Activated CD4-positive, alpha-beta T cell treated with anti-CD3 and anti-CD28 coated beads, Interleukin-2, amount 10 ng/mL, durations not matched to agents 24 days and 14 days (primary cell): ENCODE measurements at regions not wholly inside any gene's neighbourhood (a gene's known extent, or its start where the extent isn't known, plus 50 kb on each side); places are given as distances from the start of the nearest gene placed in this dataset.
"Not testable (repeated sequence)": the region's sequence is repeated elsewhere in the genome, so short reads cannot be mapped to it uniquely, and the experiment has no call there.

ENCODE experiments used
- DNase-seq: peaks from one replicate; pipeline ENCODE4 v3.0.0; 2022
- H3K27ac Mint-ChIP-seq: one replicate; pipeline ENCODE4 v1.8.0; 2022; ENCODE audit warnings: mild to moderate bottlenecking, mixed read lengths
- H3K27me3 Mint-ChIP-seq: one replicate; pipeline ENCODE4 v1.8.0; 2022; ENCODE audit warnings: mixed read lengths
- H3K36me3 Mint-ChIP-seq: one replicate; pipeline ENCODE4 v1.8.0; 2022; ENCODE audit warnings: low read depth, mild to moderate bottlenecking, mixed read lengths
- H3K4me1 Mint-ChIP-seq: one replicate; pipeline ENCODE4 v1.8.0; 2021; ENCODE audit warnings: mixed read lengths
- H3K4me3 Mint-ChIP-seq: one replicate; pipeline ENCODE4 v1.8.0; 2022; ENCODE audit warnings: mild to moderate bottlenecking, moderate library complexity, mixed read lengths
- H3K9me3 Mint-ChIP-seq: one replicate; pipeline ENCODE4 v1.8.0; 2021; ENCODE audit warnings: mixed read lengths
- intact Hi-C: fragments of 100-400 bp; cut with micrococcal nuclease; formaldehyde crosslinking; loops from one replicate; pipeline ENCODE4 v1.15.1; 2023

DNA sequence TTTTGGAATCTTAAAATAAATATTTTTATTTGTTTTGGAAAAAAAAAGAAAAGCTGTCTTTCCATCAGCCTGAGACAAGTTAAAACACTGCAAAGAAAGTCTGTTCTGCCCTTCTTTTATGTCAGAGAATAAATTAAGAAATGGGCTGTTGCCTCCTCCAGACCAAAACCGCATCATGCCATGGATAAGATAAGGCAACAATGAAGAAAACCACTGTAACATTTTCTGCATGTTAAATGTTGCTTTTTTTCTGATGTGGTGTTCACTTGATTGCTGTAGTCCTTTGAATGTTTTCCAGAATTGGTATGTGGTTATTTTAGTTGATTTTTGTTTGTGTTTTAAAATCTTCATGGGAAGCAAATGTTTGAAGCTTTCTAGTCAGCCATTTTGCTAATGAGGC is 319.2 kb upstream of the CNTN5 start:
- no peak for DNase-seq
- H3K36me3 Mint-ChIP-seq = no peaks in the 10 kb centered on the region
- no peaks in the 10 kb centered on the region for H3K4me1 Mint-ChIP-seq
- H3K27ac Mint-ChIP-seq = no peak overlapping the region
- no peaks in the 10 kb centered on the region for H3K9me3 Mint-ChIP-seq
- H3K27me3 Mint-ChIP-seq = no peaks in the 10 kb centered on the region
- intact Hi-C loops = no loop called here
- no peak overlapping the region for H3K4me3 Mint-ChIP-seq

- Mint-ChIP-seq H3K36me3 (no peaks in the 10 kb centered on the region), H3K9me3 (no peaks in the 10 kb centered on the region), H3K4me1 (no peaks in the 10 kb centered on the region), H3K27me3 (no peaks in the 10 kb centered on the region), H3K27ac (no peak overlapping the region), H3K4me3 (no peak overlapping the region)
- DNase-seq = no peak
- intact Hi-C loops = no loop called here
Observed at GRCh38 chr11:98703779-98704556, 316.8 kb upstream of the CNTN5 start.

DNA sequence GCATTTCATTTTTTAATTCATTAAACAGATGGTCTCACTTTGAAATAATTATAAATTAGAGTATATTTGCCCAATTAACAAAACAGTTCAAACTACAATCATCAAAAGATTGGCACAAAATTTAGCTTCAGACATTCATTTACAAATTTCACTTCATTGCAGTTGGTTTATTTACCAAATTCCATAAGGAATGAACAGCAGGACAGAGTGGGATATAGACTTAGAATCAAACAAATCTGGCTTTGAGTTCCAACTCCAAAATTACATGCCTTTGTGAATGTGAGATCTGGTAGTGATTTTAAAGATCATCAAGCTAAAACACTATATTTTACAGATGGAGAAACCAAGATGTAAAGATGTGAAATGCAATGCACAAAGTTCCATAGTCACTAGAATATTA is 310.7 kb upstream of the CNTN5 start:
- DNase-seq = no peak
- H3K4me3 Mint-ChIP-seq = no peak overlapping the region
- peaks cover 18% of the 10 kb centered on the region for H3K9me3 Mint-ChIP-seq
- intact Hi-C loops = no loop called here
- H3K36me3 Mint-ChIP-seq = no peaks in the 10 kb centered on the region
- no peaks in the 10 kb centered on the region for H3K27me3 Mint-ChIP-seq
- H3K4me1 Mint-ChIP-seq = no peaks in the 10 kb centered on the region
- no peak overlapping the region for H3K27ac Mint-ChIP-seq

GRCh38 chr11:98710986-98711385 is 309.8 kb upstream of the CNTN5 start:
- DNase-seq = no peak
- Mint-ChIP-seq H3K27ac (no peak overlapping the region), H3K4me1 (no peaks in the 10 kb centered on the region), H3K4me3 (no peak overlapping the region), H3K36me3 (no peaks in the 10 kb centered on the region), H3K9me3 (peaks cover 22% of the 10 kb centered on the region), H3K27me3 (no peaks in the 10 kb centered on the region)
- intact Hi-C loops = no loop called here

DNA sequence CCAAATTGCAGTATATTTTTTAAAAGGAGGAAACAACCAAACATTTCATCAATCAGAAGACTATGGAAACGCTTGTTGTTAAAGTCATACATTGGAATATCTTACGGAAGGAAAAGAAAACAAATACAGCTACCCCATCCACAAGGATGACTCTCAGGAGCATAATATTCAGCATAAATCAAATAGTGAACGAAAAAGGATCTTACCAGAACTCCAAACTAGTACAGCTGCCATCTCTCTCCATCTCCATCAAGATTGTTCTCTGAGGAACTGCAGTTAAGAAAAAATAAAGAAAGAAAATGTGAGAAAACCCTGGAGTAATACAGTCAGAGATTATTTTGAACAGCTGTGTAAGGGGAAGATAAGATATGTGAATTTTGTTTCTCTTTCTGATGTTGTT is 299.8 kb upstream of the CNTN5 start:
- DNase-seq = no peak
- intact Hi-C loops = no loop called here
- no peaks in the 10 kb centered on the region for H3K27me3 Mint-ChIP-seq
- no peaks in the 10 kb centered on the region for H3K36me3 Mint-ChIP-seq
- no peaks in the 10 kb centered on the region for H3K4me1 Mint-ChIP-seq
- peaks cover 10% of the 10 kb centered on the region for H3K9me3 Mint-ChIP-seq
- no peak overlapping the region for H3K27ac Mint-ChIP-seq
- no peak overlapping the region for H3K4me3 Mint-ChIP-seq

DNA sequence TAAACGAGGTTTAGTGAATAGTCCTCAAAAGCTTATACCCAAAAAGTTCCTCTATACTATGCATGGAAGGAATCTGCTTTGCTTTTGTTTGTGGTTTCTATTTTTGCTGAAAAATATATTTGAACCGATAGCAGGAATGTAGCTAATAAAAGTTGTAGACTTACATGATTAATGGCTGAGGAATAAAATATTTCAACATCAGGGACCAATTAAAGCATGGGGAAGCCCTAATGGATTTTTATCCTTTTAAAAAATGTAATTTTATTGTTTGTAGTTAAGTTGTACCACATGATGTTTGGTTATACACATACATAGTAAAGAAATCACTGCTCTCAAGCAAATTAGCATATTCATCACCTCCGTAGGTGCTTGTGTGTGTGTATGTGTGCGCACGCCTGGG is 295.3 kb upstream of the CNTN5 start:
- no peak for DNase-seq
- Mint-ChIP-seq H3K9me3 (peaks cover 3% of the 10 kb centered on the region), H3K27me3 (no peaks in the 10 kb centered on the region), H3K27ac (no peak overlapping the region), H3K4me1 (no peaks in the 10 kb centered on the region), H3K36me3 (no peaks in the 10 kb centered on the region), H3K4me3 (no peak overlapping the region)
- intact Hi-C loops = no loop called here

DNA sequence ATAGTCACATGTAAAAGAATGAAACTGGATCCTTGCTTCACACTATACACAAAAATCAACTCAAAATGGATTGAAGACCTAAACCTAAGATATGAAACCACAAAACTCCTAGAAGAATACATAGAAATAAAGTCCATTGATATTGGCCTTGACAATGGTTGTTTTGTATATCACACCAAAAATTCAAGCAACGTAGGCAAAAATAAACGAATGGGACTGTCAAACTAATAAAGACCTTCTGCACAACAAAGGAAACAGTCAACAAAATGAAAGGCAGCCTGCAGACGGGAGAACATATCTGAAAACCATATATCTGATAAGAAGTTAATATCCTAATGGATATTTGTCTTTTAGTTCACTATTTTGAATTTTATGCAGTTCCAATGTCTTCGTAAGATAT is 292.3 kb upstream of the CNTN5 start:
- H3K9me3 Mint-ChIP-seq = peaks cover 3% of the 10 kb centered on the region
- H3K27me3 Mint-ChIP-seq = no peaks in the 10 kb centered on the region
- no peak overlapping the region for H3K4me3 Mint-ChIP-seq
- H3K4me1 Mint-ChIP-seq = no peaks in the 10 kb centered on the region
- no peak for DNase-seq
- H3K27ac Mint-ChIP-seq = no peak overlapping the region
- H3K36me3 Mint-ChIP-seq = no peaks in the 10 kb centered on the region
- intact Hi-C loops = no loop called here

- no peak overlapping the region for H3K27ac Mint-ChIP-seq
Observed at GRCh38 chr11:98729118-98729517, 291.6 kb upstream of the CNTN5 start.

DNA sequence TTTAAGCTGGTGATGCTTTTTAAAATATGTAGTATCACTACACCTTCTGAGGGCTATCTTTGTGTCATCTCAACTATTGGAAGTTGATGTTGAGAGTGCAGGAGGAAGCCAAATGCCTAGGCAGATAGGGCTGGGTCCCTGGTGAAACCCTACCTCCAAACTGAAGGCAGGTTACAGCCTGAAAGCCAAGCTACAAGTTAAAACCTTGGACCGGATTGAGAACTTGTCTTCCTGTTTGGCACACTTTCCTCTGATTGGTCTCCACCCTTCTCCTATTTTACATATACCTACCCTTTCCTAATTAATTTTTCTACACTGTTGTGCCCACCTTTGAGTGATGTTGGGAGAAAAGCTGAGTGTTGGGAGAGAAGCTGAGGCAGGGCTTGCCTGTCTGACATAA is 287.8 kb upstream of the CNTN5 start:
- Mint-ChIP-seq H3K4me1 (no peaks in the 10 kb centered on the region), H3K36me3 (no peaks in the 10 kb centered on the region), H3K27ac (no peak overlapping the region), H3K9me3 (peaks cover 5% of the 10 kb centered on the region), H3K27me3 (no peaks in the 10 kb centered on the region), H3K4me3 (no peak overlapping the region)
- intact Hi-C loops = no loop called here
- DNase-seq = no peak

More at GRCh38 chr11:98729118-98729517, 291.6 kb upstream of the CNTN5 start:
- peaks cover 7% of the 10 kb centered on the region for H3K9me3 Mint-ChIP-seq
- H3K27me3 Mint-ChIP-seq = no peaks in the 10 kb centered on the region
- H3K4me1 Mint-ChIP-seq = no peaks in the 10 kb centered on the region
- no peak for DNase-seq
- no peaks in the 10 kb centered on the region for H3K36me3 Mint-ChIP-seq
- intact Hi-C loops = no loop called here
- H3K4me3 Mint-ChIP-seq = no peak overlapping the region

GRCh38 chr11:98733378-98733777 is 287.4 kb upstream of the CNTN5 start:
- H3K36me3 Mint-ChIP-seq, H3K27ac Mint-ChIP-seq, H3K9me3 Mint-ChIP-seq, H3K27me3 Mint-ChIP-seq, DNase-seq, intact Hi-C loops, H3K4me1 Mint-ChIP-seq, H3K4me3 Mint-ChIP-seq: not testable (repeated sequence)

- Mint-ChIP-seq H3K36me3 (no peaks in the 10 kb centered on the region), H3K27me3 (no peaks in the 10 kb centered on the region), H3K4me1 (no peaks in the 10 kb centered on the region), H3K27ac (no peak overlapping the region), H3K4me3 (no peak overlapping the region), H3K9me3 (peaks cover 5% of the 10 kb centered on the region)
- intact Hi-C loops = no loop called here
- no peak for DNase-seq
Observed at GRCh38 chr11:98734686-98735085, 286.1 kb upstream of the CNTN5 start.

GRCh38 chr11:98736833-98737232 is 283.9 kb upstream of the CNTN5 start:
- DNase-seq = no peak
- Mint-ChIP-seq H3K27me3 (no peaks in the 10 kb centered on the region), H3K4me1 (no peaks in the 10 kb centered on the region), H3K27ac (no peak overlapping the region), H3K9me3 (peaks cover 5% of the 10 kb centered on the region), H3K36me3 (no peaks in the 10 kb centered on the region), H3K4me3 (no peak overlapping the region)
- intact Hi-C loops = no loop called here

DNA sequence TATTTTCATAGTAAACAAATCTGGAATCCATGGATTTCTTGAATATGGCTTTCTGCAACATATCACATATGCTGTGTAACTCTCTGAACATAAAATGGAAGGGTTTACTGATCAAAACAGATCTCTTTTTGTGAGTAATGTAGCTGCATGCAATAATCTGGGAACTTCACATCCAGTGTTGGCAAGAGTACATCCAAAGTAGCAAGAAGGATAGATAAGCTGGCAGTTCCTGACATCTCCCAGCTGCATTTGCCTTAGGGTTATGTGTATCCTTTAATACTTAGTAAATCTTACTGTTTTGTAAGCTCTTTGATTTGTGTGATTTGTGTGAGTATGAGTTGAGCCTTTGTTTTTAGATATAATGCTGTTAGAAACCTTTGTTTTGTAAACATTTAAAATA is 280.4 kb upstream of the CNTN5 start:
- intact Hi-C loops = no loop called here

DNA sequence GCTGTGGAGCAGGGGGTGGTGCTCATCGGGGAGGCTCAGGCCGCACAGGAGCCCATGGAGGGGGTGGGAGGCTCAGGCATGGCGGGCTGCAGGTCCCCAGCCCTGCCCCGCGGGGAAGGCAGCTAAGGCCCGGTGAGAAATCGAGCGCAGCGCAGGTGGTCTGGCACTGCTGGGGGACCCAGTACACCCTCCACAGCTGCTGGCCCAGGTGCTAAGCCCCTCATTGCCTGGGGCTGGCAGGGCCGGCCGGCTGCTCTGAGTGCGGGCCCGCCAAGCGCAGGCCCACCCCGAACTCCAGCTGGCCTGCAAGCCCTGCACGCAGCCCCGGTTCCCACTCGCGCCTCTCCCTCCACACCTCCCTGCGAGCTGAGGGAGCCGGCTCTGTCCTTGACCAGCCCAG is 257.3 kb upstream of the CNTN5 start:
- H3K27me3 Mint-ChIP-seq, H3K27ac Mint-ChIP-seq, intact Hi-C loops, H3K4me1 Mint-ChIP-seq, H3K4me3 Mint-ChIP-seq, H3K9me3 Mint-ChIP-seq, DNase-seq, H3K36me3 Mint-ChIP-seq: not testable (repeated sequence)

More for the DNA sequence above, 280.4 kb upstream of the CNTN5 start:
- Mint-ChIP-seq H3K4me1 (no peaks in the 10 kb centered on the region), H3K27ac (no peak overlapping the region), H3K27me3 (no peaks in the 10 kb centered on the region), H3K4me3 (no peak overlapping the region), H3K9me3 (peaks cover 4% of the 10 kb centered on the region), H3K36me3 (no peaks in the 10 kb centered on the region)
- DNase-seq = no peak

GRCh38 chr11:98766903-98767302 is 253.8 kb upstream of the CNTN5 start:
- Mint-ChIP-seq H3K4me3 (no peak overlapping the region), H3K36me3 (no peaks in the 10 kb centered on the region), H3K27me3 (no peaks in the 10 kb centered on the region), H3K9me3 (peaks cover 10% of the 10 kb centered on the region), H3K4me1 (no peaks in the 10 kb centered on the region), H3K27ac (no peak overlapping the region)
- intact Hi-C loops = no loop called here
- DNase-seq = no peak
